SK-N-MC (cell line): ENCODE measurements at regions not wholly inside any gene's neighbourhood (a gene's known extent, or its start where the extent isn't known, plus 50 kb on each side); places are given as distances from the start of the nearest gene placed in this dataset.

ENCODE experiments used
- EZH2 ChIP-seq: fragments of 200-600 bp; sonication (generic); IDR thresholded peaks from one replicate; pipeline ENCODE4 v1.6.1; 2017; ENCODE audit warnings: antibody characterized with exemption
- POLR2AphosphoS5 ChIP-seq: IDR thresholded peaks from 2 replicates; pipeline ENCODE4 v1.6.1; 2012; ENCODE audit warnings: mild to moderate bottlenecking, low read depth, low read length, borderline replicate concordance

- TF ChIP-seq POLR2AphosphoS5 (no peak), EZH2 (no peak)
These were observed 495.6 kb upstream of the ZFP42 start for GRCh38 chr4:187499956-187500355.
